ENCODE measurements at regions not wholly inside any gene's neighbourhood (a gene's known extent, or its start where the extent isn't known, plus 50 kb on each side); places are given as distances from the start of the nearest gene placed in this dataset.

- no peak for DNase-seq (ENCODE audit: low read depth in 2 of 2)
Observed at GRCh38 chr7:50209461-50210135, 94.9 kb upstream of the IKZF1 start.

- DNase-seq (ENCODE audit: low read depth in 2 of 2) = no peak
Observed at GRCh38 chr7:50208378-50208982, 96.0 kb upstream of the IKZF1 start.

GRCh38 chr7:50207686-50208255 lies 96.7 kb upstream of the IKZF1 start:
- DNase-seq (ENCODE audit: low read depth in 2 of 2) = no peak

- no peak for DNase-seq (ENCODE audit: low read depth in 2 of 2)
Observed at GRCh38 chr7:50207251-50207564, 97.3 kb upstream of the IKZF1 start.

- peak; percentile 47 to 63 for DNase-seq (ENCODE audit: low read depth in 2 of 2)
Observed at GRCh38 chr7:50206453-50207250, 97.9 kb upstream of the IKZF1 start.

- no peak for DNase-seq (ENCODE audit: low read depth in 2 of 2)
Observed at GRCh38 chr7:50205011-50205410, 99.5 kb upstream of the IKZF1 start.

GRCh38 chr7:50204581-50204980 lies 99.9 kb upstream of the IKZF1 start:
- no peak for DNase-seq (ENCODE audit: low read depth in 2 of 2)

- DNase-seq (ENCODE audit: low read depth in 2 of 2) = no peak
Observed at GRCh38 chr7:50203521-50203920, 101.0 kb upstream of the IKZF1 start.

- DNase-seq (ENCODE audit: low read depth in 2 of 2) = no peak
Observed at GRCh38 chr7:50202052-50202555, 102.4 kb upstream of the IKZF1 start.

GRCh38 chr7:50199824-50200223 lies 104.7 kb upstream of the IKZF1 start:
- no peak for DNase-seq (ENCODE audit: low read depth in 2 of 2)

GRCh38 chr7:50197549-50197948 lies 104.5 kb upstream of the ZPBP start:
- peak; percentile 55 to 72 for DNase-seq (ENCODE audit: low read depth in 2 of 2)

- no peak for DNase-seq (ENCODE audit: low read depth in 2 of 2)
Observed at GRCh38 chr7:50196719-50197118, 103.7 kb upstream of the ZPBP start.

GRCh38 chr7:50190776-50191175 lies 97.7 kb upstream of the ZPBP start:
- DNase-seq (ENCODE audit: low read depth in 2 of 2) = no peak

GRCh38 chr7:50189371-50189770 lies 96.3 kb upstream of the ZPBP start:
- DNase-seq (ENCODE audit: low read depth in 2 of 2) = no peak

GRCh38 chr7:50185951-50186682 lies 93.1 kb upstream of the ZPBP start:
- no peak for DNase-seq (ENCODE audit: low read depth in 2 of 2)

GRCh38 chr7:50185208-50185607 lies 92.2 kb upstream of the ZPBP start:
- DNase-seq (ENCODE audit: low read depth in 2 of 2) = no peak

GRCh38 chr7:50184271-50184990 lies 91.4 kb upstream of the ZPBP start:
- DNase-seq (ENCODE audit: low read depth in 2 of 2) = no peak

- DNase-seq (ENCODE audit: low read depth in 2 of 2) = no peak
Observed at GRCh38 chr7:50182759-50183158, 89.7 kb upstream of the ZPBP start.

- DNase-seq (ENCODE audit: low read depth in 2 of 2) = no peak
Observed at GRCh38 chr7:50181081-50181480, 88.0 kb upstream of the ZPBP start.

GRCh38 chr7:50178166-50178565 lies 85.1 kb upstream of the ZPBP start:
- DNase-seq (ENCODE audit: low read depth in 2 of 2) = no peak

GRCh38 chr7:50174948-50175347 lies 81.9 kb upstream of the ZPBP start:
- no peak for DNase-seq (ENCODE audit: low read depth in 2 of 2)
